EH (cell line): ENCODE measurements at regions not wholly inside any gene's neighbourhood (a gene's known extent, or its start where the extent isn't known, plus 50 kb on each side); places are given as distances from the start of the nearest gene placed in this dataset.
"Not testable (repeated sequence)": the region's sequence is repeated elsewhere in the genome, so short reads cannot be mapped to it uniquely, and the experiment has no call there.

ENCODE experiments used
- DNase-seq: peaks from one replicate; pipeline ENCODE4 v3.0.0-alpha.2; 2015; ENCODE audit warnings: low read depth

DNA sequence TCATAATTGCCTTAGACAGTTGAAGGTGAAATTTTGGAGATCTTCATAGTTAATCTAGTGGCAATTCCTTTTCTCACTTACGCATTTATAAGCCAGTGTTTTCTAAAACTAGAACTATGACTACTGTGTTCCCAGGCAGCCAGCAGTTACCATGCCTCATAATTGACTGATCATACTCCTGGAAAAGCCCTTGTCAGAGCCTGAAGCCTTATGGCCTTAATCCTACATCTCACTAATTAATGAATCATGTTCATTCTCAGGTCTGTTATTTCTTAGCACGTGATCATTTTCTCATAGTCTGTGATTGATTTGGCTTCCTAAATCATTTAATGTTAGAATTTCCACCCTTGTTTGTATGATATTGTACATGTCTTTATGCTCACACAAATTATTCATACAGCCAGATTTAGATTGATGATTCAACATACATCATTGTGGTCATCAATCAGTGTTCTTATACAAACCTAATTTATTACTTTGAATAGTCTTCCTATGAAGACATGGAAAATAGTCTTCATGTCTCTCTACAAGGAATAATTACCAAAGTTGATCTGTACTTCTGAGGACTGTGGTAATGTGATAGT is 132.6 kb upstream of the ASCC3 start:
- DNase-seq: no peak

DNA sequence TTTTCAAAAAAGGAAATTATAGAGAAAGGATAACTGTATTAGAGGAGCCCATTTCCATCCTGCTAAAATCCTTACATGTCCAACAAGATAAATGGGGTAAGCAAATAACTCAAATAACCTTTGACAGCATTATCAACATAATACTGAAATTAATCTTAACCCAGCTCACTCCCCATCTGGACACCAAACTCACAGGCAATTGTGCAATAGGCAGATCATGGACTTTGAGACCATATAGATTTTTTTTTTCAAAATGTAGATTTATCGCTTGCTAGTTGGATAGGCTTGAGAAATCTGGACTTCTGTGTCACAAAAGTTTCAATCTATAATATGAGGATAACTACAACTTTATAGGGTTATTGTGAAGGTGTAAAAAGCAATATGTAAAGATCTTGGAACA is 134.4 kb upstream of the ASCC3 start:
- DNase-seq: no peak

DNA sequence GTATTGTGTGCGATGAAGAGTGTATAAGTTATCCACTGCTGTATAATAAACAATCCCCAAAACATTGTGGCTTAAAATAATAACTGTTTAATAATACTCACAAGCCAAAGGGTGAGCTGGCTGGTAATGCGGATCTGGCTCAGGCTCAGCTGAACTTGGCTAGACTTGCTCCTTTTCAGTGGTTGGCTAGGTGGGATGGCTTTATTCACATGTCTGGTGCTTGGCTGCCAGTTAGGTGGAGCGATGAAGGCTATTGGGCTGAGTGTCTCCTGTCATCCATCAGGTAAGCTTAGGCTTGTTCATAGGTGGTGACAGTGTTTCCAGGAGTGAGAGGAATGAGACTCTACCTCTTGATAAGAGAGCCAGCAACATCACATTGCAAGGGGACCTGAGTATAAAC is 135.0 kb upstream of the ASCC3 start:
- DNase-seq: no peak

DNA sequence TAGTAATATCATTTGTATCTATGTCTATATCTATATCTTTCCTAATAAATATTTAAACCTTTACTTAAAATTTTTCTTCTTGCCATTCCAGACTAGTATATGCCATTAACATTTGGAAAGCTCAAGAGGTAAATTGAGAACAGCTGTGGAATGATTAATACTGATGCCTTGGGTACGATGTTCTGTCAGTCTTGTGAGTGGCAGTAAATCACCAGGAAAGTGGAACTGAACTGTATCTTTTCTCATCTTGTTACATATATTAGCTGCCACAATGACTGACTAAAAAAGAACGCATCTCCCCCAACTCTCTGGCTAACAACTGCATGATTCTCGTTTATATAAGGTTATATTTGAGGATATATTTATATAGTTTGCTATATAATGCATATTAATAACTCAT is 137.0 kb upstream of the ASCC3 start:
- DNase-seq: peak; percentile 16

DNA sequence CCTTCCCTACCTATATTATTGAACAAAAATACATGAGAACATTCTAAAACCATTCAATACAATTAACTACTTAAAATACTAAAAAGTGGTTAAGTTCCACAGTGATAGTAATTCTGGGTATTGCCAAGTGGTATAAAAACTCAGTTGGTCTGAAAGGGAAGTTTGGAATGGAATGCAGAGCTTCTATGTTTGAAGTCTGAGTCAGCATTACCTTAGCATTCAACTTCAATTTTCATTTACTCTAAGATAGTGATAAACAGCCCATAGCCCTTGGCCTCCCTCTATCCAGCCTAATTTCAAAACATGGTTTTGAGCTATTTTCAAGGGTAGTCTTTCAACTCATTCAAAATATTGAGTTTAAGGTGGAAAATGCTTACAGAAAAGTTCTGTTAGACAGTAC is 140.4 kb upstream of the ASCC3 start:
- DNase-seq: no peak

DNA sequence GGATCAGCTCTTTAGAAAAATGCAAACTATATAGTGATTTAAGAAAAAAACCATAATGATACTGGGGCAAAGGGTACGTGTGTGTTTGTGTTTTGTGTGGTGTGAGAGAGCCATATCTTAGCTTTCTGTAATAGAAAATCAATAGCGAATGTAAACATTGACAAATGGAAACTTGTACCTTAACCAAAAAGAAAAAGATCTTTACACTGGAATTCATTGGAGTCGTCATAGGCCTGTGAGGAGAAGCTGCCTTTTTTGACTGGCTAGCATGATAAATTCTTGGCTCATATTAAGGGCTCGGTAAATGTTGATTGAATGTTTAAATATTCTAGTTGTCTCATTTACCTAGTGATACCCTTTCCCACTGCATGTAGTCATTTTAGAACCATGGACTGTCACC is 161.8 kb upstream of the ASCC3 start:
- DNase-seq: no peak

DNA sequence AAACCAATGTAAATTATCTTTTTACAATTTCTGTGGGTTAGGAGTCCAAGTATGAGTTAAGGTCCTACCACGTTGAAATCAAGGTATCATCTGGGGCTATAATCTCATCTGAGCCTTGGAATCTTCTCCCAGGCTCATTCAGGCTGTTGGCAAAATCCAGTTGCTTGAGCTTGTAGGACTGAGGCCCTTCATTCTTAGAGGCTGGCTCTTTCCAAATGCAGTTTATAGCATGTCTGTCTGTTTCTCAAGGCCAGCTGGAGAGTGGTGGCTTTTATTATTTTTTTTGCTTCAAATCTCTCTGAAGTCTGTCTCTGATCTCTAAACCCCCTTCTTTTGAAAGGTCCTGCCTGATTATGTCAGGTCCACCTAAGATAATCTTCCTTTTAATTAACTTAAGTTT is 177.2 kb upstream of the ASCC3 start:
- DNase-seq: no peak

DNA sequence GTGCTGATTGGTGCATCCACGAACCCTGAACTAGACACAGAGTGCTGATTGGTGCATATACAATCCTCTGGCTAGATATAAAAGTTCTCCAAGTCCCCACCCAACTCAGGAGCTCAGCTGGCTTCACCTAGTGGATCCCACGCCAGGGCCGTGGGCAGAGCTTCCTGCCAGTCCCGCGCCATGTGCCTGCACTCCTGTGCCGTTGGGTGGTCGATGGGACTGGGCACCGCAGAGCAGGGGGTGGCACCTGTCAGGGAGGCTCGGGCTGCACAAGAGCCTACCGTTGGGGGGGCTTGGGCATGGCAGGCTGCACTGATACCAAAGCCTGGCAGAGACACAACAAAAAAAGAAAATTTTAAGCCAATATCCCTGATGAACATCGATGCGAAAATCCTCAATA is 185.4 kb upstream of the ASCC3 start:
- DNase-seq: no peak

DNA sequence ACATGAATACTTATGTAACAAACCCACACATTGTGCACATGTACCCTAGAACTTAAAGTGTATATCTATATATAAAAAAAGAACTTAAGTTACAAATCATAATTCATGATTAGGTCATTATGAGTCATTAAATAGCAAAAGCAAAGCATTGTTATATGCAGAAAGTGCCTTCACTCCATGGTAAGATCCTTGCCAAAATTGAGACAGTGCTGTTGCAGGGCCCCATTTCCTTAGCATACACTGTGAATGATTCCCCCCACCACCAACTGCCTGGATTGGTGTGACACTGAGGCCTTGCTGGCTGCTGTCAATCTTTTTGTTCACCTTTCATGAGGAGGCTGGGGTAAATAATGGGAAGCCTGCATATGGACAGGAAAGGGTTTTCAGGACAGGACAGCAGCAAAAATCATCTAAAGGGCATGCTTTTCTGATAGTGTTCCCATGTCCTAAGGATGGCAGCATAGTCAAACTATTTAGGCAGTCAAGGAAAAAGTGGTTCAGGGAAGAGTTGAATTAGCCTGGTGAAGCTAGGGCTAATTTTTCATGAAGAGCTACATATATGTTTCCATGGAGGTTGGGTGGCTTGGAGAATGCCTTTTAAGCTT is 188.2 kb upstream of the ASCC3 start:
- peak; percentile 56 for DNase-seq

DNA sequence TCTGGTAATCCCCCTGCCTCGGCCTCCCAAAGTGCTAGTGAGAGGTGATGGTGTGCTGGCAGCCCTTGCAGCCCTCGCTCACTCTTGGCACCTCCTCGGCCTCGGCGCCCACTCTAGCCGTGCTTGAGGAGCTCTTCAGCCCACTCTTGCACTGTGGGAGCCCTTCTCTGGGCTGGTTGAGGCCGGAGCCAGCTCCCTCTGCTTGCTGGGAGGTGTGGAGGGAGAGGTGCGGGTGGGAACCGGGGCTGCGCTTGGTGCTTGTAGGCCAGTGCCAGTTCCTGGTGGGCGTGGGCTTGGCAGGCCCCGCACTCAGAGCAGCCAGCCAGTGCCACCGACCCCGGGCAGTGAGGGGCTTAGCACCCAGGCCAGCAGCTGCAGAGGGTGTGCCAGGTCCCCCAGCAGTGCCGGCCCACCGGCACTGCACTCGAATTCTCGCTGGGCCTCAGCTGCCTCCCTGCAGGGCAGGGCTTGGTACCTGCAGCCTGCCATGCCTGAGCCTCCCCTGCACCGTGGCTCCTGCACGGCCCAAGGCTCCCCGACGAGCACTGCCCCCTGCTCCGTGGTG is 189.0 kb upstream of the ASCC3 start:
- DNase-seq: no peak

DNA sequence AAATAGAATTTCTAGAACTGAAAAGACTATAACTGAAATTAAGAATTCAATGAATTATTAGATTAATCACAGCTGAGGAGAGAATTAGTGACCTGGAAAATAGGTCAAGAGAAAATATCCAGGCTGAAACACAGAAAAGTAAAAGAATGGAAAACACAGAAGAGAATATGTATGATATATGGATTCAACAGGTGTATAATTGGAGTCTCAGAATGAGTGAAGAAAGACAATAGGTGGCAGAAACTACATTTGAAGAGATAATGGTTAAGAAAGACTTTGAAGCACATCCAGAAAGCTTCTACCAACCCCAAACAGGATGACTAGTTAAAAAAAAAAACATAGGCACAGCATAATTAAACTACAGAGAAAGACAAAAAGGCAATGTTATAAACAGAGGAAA is 196.2 kb upstream of the ASCC3 start:
- no peak for DNase-seq

DNA sequence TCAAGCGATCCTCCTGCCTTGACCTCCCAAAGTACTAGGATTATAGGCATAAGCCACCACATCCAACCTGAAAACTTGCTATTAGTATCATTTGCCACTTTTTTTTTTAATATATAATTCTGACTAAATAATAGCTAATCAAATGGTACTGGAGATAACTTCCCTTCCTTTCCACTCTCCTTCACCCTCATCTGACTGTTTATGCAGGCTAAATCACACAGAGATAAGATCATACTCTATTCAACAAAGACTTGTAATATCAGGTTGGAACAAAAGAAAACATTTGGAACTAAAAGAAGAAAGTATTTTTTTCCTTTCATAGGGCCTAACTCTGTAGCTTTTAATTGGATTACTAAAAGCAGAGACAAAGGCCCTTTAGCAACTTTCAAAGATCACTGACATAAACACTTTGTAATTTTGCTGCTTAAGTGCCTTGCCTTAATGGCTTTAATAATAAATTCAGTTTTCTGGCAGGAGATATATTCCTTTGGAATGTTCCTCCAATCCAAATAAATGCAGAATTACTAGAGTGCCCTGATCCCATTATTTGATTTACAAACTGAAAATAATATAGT is 198.7 kb upstream of the ASCC3 start:
- peak; percentile 81 for DNase-seq

DNA sequence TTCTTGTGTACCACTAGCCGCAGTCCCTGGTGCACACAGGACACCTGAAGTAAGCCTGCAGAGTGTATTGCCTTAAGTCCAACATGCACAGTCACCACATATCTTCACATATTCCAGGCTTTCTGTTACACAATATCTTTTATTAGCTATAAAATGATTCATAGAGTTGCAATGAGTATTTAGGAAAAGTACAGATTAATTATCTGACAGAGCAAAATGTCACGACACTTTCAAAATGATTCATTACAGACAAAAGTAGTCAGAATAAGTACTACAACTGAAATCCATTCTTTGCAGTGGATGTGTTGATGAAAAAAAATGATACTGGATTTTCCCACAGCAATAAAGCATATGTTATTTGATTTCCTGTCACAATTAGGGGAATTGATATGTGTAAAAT is 199.5 kb upstream of the ASCC3 start:
- DNase-seq: peak; percentile 95

DNA sequence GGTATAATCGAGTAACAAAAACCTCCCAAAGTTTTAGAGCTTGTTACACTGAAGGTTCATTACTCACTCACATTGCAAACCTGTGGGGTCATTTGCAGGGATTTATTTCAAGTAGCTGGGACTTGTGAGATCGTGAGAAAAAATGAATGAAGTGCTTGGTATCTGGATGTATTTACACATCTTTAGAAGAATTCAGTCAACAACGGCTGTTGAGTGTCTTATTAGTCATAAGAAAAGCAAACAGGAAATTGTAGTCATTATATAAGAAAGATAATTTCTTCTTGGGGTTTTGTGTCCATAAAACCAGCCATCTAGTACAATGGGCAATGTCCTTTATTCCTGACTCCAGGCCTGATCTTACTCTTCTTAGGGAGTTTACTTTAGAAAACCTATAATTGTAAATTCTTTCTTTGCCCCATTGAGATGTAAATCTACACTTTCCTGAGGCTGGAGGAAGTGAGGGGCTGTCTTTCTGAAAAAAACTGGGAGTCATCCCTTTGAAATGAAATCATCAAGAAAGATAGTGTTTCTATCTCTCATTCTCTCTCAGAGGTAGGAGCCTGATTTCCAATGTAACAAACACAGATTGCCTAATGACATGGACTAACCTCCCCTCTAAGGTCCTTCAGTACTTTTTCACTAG is 202.5 kb upstream of the ASCC3 start:
- DNase-seq: peak; percentile 99

DNA sequence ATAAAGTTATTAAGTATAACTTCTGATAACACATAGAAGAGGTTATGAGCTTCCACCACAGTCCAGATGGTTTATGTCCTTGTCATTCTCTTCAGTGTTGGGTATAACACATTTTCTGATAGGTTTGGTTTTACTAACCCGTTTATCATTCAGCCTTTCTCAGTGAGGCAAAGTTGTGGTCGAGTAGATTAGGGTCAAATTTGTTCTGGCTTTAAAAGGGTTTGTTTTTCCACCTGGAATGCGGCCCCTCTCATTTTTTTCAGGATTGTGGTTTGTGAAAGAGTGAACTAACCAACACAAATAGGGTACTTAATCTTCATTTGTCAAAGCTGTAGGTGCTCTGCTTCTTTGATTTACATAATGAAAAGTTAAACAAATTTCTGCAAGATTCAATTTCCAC is 204.2 kb upstream of the ASCC3 start:
- peak; percentile 52 for DNase-seq

DNA sequence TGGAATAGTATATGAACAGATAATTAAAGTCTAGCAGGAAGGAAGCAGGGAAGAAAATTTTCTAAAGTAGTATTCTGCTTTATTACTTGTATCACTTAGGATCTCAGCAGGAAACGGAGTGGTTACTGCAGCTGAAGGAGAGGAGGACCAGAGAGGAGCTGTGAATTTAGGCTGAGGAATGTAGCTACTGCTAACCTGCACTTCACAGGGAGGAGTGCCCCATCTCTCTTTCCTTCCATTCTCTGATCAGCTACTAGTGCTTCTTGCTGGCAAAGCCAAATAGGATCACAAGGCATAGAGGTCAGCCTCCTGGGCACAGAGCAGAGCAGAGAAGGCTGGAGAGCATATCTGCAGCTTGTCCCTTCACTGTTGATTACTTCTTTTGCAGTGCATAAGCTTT is 205.3 kb upstream of the ASCC3 start:
- peak; percentile 4 for DNase-seq

DNA sequence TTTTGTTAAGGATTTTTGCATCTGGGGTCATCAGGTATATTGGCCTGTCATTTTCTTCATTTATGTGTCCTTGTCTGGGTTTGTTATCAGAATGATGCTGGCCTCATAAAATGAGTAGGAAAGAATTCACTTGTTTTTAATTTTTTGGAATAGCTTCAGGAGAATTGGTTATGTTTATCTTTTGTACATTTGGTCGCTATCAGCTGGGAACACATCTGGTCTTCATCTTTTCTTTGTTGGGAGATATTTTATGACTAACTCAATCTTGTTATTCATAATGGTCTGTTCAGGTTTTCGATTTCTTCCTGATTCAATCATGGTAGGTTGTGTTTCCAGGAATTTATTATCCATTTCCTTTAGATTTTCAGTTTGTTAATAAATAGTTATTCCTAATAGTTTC is 207.5 kb upstream of the ASCC3 start:
- peak; percentile 64 for DNase-seq

DNA sequence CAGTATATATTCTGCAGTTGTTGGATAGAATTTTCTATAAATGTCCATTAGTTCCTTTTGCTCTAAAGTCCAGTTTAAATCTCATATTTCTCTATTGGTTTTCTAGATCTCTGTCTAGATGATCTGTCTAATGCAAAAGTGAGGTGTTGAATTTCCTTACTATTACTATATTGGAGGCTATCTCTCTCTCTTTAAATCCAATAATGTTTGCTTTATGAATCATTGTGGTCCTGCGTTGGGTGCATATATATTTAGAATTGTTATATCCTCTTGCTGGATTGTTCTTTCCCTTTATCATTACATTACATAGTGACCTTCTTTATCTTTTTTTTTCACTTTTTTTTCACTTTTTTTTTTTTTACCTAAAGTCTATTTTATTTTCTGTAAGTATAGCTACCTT is 208.5 kb upstream of the ASCC3 start:
- DNase-seq: peak; percentile 19

DNA sequence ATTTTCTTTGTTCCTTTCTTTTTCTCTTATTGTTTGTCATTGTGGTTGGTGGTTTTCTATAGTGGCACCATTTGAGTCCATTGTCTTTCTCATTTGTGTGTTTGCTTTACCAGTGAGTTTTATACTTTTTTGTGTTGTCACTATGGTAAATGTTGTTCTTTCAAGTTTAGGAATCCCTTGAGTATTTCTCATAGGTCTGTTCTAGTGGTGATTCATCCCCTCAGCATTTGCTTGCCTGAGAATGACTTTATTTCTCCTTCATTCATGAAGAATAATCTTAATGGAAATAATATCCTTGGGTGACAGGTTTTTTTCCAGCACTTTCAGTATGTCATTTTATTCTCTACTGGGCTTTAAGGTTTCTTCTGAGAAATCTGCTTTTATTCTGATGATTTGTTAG is 209.2 kb upstream of the ASCC3 start:
- DNase-seq: peak; percentile 66

DNA sequence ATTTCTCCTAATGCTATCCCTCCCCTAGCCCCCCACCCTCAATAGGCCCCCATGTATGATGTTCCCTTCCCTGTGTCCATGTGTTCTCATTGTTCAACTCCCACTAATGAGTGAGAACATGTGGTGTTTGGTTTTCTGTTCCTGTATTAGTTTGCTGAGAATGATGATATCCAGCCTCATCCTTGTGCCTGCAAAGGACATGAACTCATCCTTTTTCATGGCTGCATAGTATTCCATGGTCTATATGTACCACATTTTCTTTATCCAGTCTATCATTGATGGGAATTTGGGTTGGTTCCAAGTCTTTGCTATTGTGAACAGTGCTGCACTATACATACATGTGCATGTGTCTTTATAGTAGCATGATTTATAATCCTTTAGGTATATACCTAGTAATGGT is 217.5 kb upstream of the ASCC3 start:
- not testable (repeated sequence) for DNase-seq

DNA sequence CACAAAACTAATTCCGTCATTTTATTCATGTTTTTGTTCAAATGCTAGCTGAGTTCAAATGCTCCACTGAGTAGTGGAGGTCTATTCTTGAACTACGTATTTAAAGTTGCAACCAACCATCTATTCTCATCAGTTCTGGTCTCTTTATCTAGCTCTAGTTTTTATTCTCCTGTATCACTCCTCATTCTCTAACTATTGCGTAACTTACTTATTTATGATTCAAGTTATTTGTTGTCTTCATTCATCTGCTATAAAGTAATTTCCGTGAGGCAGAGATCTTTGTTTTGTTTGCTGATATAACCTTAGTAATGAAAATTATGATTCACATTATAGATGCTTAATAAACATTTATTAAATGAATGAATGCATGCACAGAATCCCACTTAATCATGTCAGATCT is 221.6 kb upstream of the ASCC3 start:
- DNase-seq: no peak

DNA sequence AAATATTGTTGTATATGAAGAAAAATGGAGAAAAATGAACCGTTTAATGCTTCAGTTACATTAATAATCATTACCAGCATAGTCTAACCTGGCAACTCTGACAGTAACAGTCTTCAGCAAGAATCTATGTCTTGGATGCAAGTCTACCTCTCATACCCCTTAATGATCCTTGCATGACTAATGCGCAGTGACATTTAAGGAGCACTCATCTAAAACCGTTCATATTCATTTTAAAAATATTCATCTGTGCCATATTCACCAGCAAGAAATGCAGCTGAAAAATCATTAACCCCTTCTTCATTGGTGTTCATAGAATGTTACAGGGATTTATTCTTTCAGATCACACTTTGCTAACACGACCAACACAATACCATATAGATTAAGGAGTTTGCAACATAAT is 227.2 kb upstream of the ASCC3 start:
- DNase-seq: peak; percentile 37

DNA sequence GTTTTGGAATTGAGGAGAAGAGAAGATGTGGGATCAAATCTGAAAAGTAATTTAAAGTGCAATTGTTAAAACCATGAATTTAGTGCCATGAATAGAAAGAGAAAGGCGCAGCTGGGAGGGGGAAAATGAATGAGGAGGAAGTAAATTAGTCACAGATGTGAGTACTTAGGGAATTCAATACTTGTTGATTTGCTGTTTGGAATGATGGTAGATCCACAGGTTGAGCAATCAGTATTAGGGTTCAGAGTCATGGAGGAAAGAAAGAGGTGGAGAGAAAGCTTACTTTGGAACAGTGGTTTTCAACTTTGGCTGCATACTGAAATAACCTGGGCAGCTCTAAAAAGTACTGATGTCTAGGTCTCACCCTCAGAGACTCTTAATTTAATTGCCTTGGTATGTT is 229.7 kb upstream of the ASCC3 start:
- peak; percentile 60 for DNase-seq
